Hepatocyte (in vitro differentiated cells): ENCODE measurements at regions not wholly inside any gene's neighbourhood (a gene's known extent, or its start where the extent isn't known, plus 50 kb on each side); places are given as distances from the start of the nearest gene placed in this dataset.

Source experiments
- DNase-seq: peaks from one replicate; pipeline ENCODE4 v3.0.0-alpha.2; 2016; ENCODE audit warnings: low spot score
- H2AFZ ChIP-seq: fragments of 200-600 bp; sonication (generic); 2 replicates; pipeline ENCODE4 v1.6.0; 2016; ENCODE audit warnings: antibody characterized with exemption, mild to moderate bottlenecking
- H3K27ac ChIP-seq: fragments of 200-600 bp; sonication (generic); 2 replicates; pipeline ENCODE4 v1.5.1; 2016; ENCODE audit warnings: mild to moderate bottlenecking
- H3K27me3 ChIP-seq: fragments of 200-600 bp; sonication (generic); 2 replicates; pipeline ENCODE4 v1.6.1; 2016
- H3K36me3 ChIP-seq: fragments of 200-600 bp; sonication (generic); replicated peaks from 2 replicates; pipeline ENCODE4 v1.5.1; 2016; ENCODE audit warnings: low read depth; ENCODE audit not compliant: insufficient read depth
- H3K4me1 ChIP-seq: fragments of 200-600 bp; sonication (generic); 2 replicates; pipeline ENCODE4 v1.5.1; 2016; ENCODE audit warnings: mild to moderate bottlenecking, moderate library complexity; ENCODE audit not compliant: insufficient read depth
- H3K4me2 ChIP-seq: fragments of 200-600 bp; sonication (generic); 2 replicates; pipeline ENCODE4 v1.6.0; 2016
- H3K4me3 ChIP-seq: fragments of 200-600 bp; sonication (generic); 2 replicates; pipeline ENCODE4 v1.5.1; 2016; ENCODE audit warnings: mild to moderate bottlenecking
- H3K79me2 ChIP-seq: fragments of 200-600 bp; sonication (generic); 2 replicates; pipeline ENCODE4 v1.6.0; 2017; ENCODE audit warnings: mild to moderate bottlenecking
- H3K9me2 ChIP-seq: fragments of 200-600 bp; sonication (generic); replicated peaks from 2 replicates; pipeline ENCODE4 v1.6.0; 2017; ENCODE audit warnings: mild to moderate bottlenecking; ENCODE audit not compliant: insufficient read depth
- H3K9me3 ChIP-seq: fragments of 200-600 bp; sonication (generic); 2 replicates; pipeline ENCODE4 v1.5.1; 2016; ENCODE audit warnings: low read depth, mild to moderate bottlenecking
- H4K20me1 ChIP-seq: fragments of 200-600 bp; sonication (generic); 2 replicates; pipeline ENCODE4 v1.6.0; 2016; ENCODE audit warnings: mild to moderate bottlenecking; ENCODE audit not compliant: insufficient read depth, poor library complexity, severe bottlenecking
- EZH2 ChIP-seq: fragments of 200-600 bp; sonication (generic); IDR thresholded peaks from 2 replicates; pipeline ENCODE4 v1.6.1; 2016; ENCODE audit warnings: antibody characterized with exemption, mild to moderate bottlenecking, borderline replicate concordance
- EZH2phosphoT487 ChIP-seq: fragments of 200-600 bp; sonication (generic); IDR thresholded peaks from one replicate; pipeline ENCODE4 v1.6.1; 2018; ENCODE audit warnings: antibody characterized with exemption, mild to moderate bottlenecking, low read depth, moderate library complexity; ENCODE audit not compliant: unreplicated experiment, severe bottlenecking
- WGBS: methylation state at CpG from one replicate; pipeline ENCODE4 v1.1.6; 2016; ENCODE audit warnings: low lambda C conversion rate; ENCODE audit errors: missing lambda C conversion rate; 5-methylcytosine and 5-hydroxymethylcytosine counted together
- TF ChIP-seq, protein P1 (sequence below): fragments of 200-600 bp; sonication (generic); IDR thresholded peaks from 2 replicates; pipeline ENCODE4 v1.5.1; 2016; ENCODE audit warnings: antibody characterized with exemption, mild to moderate bottlenecking; ENCODE audit not compliant: poor library complexity

DNA sequence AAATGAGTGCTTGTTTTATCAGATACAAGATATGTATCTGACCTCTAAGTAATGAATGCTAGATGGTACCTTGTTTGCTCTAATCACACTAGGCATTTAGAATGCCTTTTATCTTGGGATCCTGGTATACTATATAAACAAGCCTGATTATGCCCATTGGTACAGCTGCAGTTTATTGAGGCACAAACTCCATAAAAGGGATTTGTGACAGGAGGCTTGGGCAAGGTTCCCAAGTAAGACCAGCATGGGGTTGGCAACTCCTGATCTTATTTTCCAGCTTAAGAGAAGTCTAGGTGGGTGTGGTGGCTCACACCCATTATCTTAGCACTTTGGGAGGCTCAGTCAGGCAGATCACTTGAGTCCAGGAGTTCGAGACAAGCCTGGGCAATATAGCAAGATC, 93.9 kb upstream of the DMRT1 start:
- Histone ChIP-seq H3K9me3 (no peaks in the 10 kb centered on the region), H4K20me1 (no peaks in the 10 kb centered on the region), H3K27ac (no peak overlapping the region), H3K79me2 (no peaks in the 10 kb centered on the region), H3K4me3 (no peak overlapping the region), H3K4me2 (no peak overlapping the region), H3K36me3 (no peaks in the 10 kb centered on the region), H3K9me2 (no peaks in the 10 kb centered on the region), H3K4me1 (no peaks in the 10 kb centered on the region), H2AFZ (no peak overlapping the region), H3K27me3 (no peaks in the 10 kb centered on the region)
- DNase-seq: no peak
- 89% methylated on average over 1 of the region's 1 CpG for WGBS
- TF ChIP-seq EZH2 (no peak), EZH2phosphoT487 (no peak)
- TF ChIP-seq, protein P1, sequence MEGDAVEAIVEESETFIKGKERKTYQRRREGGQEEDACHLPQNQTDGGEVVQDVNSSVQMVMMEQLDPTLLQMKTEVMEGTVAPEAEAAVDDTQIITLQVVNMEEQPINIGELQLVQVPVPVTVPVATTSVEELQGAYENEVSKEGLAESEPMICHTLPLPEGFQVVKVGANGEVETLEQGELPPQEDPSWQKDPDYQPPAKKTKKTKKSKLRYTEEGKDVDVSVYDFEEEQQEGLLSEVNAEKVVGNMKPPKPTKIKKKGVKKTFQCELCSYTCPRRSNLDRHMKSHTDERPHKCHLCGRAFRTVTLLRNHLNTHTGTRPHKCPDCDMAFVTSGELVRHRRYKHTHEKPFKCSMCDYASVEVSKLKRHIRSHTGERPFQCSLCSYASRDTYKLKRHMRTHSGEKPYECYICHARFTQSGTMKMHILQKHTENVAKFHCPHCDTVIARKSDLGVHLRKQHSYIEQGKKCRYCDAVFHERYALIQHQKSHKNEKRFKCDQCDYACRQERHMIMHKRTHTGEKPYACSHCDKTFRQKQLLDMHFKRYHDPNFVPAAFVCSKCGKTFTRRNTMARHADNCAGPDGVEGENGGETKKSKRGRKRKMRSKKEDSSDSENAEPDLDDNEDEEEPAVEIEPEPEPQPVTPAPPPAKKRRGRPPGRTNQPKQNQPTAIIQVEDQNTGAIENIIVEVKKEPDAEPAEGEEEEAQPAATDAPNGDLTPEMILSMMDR: no peak

DNA sequence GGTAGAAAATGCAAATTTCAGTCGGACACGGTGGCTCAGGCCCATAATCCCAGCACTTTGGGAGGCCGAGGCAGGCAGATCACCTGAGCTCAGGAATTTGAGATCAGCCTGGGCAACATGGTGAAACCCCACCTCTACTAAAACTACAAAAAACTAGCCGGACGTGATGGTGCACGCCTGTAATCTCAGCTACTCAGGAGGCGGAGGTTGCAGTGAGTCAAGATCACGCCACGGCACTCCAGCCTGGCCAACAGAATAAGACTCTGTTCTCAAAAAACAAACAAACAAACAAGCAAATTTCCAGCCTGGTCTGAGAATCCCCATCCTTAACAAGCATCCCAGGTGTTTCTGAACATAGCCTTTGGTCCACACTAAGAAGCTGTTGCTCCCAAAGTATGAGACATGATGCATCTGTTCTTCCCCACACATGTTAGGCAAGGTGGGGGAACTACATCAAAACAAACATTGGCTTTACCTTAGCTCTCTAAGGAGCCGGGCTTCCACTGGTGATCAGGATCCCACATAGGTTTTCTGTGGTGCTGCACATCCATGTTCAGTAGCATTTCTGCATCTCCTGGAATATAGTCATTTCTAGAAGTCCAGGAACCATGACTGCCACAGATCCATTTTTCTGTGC, 92.5 kb upstream of the DMRT1 start:
- WGBS: 90% methylated on average over 10 of the region's 10 CpGs
- Histone ChIP-seq H3K9me2 (no peaks in the 10 kb centered on the region), H4K20me1 (no peaks in the 10 kb centered on the region), H3K9me3 (no peaks in the 10 kb centered on the region), H3K4me2 (no peak overlapping the region), H3K4me1 (no peaks in the 10 kb centered on the region), H3K79me2 (no peaks in the 10 kb centered on the region), H3K4me3 (no peak overlapping the region), H2AFZ (no peak overlapping the region), H3K27me3 (no peaks in the 10 kb centered on the region), H3K27ac (no peak overlapping the region), H3K36me3 (no peaks in the 10 kb centered on the region)
- no peak for DNase-seq
- TF ChIP-seq EZH2 (no peak), EZH2phosphoT487 (no peak)
- TF ChIP-seq, protein P1: no peak

DNA sequence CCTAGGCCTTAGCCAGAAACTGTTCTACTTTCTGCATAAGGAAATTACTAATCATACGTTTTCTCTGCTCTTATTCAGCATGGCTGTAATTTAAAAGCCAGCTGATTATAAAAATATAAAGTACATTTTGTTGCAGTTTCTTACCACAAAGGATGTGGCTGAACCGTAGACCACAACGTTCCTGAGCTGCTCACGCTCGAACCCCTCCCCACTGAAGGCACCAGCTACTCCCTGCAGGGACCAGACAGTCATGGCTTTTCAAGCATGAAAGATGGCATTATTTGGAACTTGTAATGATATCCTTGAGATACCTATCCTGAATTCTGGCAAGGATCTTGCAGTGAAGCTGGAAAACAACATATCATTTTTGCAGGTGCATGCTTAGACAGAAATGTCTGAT, 91.8 kb upstream of the DMRT1 start:
- Histone ChIP-seq H3K4me3 (no peak overlapping the region), H3K9me2 (no peaks in the 10 kb centered on the region), H3K4me1 (no peaks in the 10 kb centered on the region), H3K9me3 (no peaks in the 10 kb centered on the region), H3K79me2 (no peaks in the 10 kb centered on the region), H3K36me3 (no peaks in the 10 kb centered on the region), H4K20me1 (no peaks in the 10 kb centered on the region), H2AFZ (no peak overlapping the region), H3K4me2 (no peak overlapping the region), H3K27ac (no peak overlapping the region), H3K27me3 (no peaks in the 10 kb centered on the region)
- no peak for TF ChIP-seq EZH2
- TF ChIP-seq EZH2phosphoT487: no peak
- TF ChIP-seq, protein P1: no peak
- 88% methylated on average over 5 of the region's 5 CpGs for WGBS
- no peak for DNase-seq
